Stomach (tissue), 8 donors: ENCODE measurements at regions not wholly inside any gene's neighbourhood (a gene's known extent, or its start where the extent isn't known, plus 50 kb on each side); places are given as distances from the start of the nearest gene placed in this dataset.
A peak's percentile ranks its signal among the peaks of the same experiment; 100 is the strongest.

Source experiments
- DNase-seq, 2 donors: peaks; one replicate each; pipeline versions ENCODE4 v3.0.0 to v3.0.0-alpha.2; 2013 to 2019
- H3K27ac ChIP-seq, 5 donors: fragments of 200-600 bp in 4 of 5; sonication (generic) in 4 of 5; one replicate each; pipeline ENCODE4 v1.5.1; 2013 to 2019; ENCODE audit warnings: mild to moderate bottlenecking in 1 of 5, moderate library complexity in 1 of 5
- H3K27me3 ChIP-seq, 3 donors: fragments of 200-600 bp; sonication (generic); one replicate each; pipeline ENCODE4 v1.5.1; 2017 to 2019; ENCODE audit warnings: mixed run types in 1 of 3
- H3K36me3 ChIP-seq, 4 donors: fragments of 200-600 bp; sonication (generic); 1 replicate in 3 of 4; 2 replicates in 1 of 4; pipeline ENCODE4 v1.5.1; 2016 to 2019
- H3K4me1 ChIP-seq, 4 donors: fragments of 200-600 bp; sonication (generic); one replicate each; pipeline ENCODE4 v1.5.1; 2016 to 2019
- H3K4me3 ChIP-seq, 4 donors: fragments of 200-600 bp; sonication (generic) in 3 of 4; one replicate each; pipeline ENCODE4 v1.5.1; 2016 to 2019; ENCODE audit warnings: mild to moderate bottlenecking in 1 of 4
- H3K9me3 ChIP-seq, 4 donors: fragments of 200-600 bp; sonication (generic); one replicate each; pipeline ENCODE4 v1.5.1; 2016 to 2019
- EP300 ChIP-seq: sonication (generic); formaldehyde crosslinking; IDR thresholded peaks from one replicate; pipeline ENCODE4 v1.6.1; 2017; ENCODE audit warnings: antibody characterized with exemption
- POLR2A ChIP-seq, 4 donors: fragments of 450-650 bp; IDR thresholded peaks; one replicate each; pipeline ENCODE4 v1.6.1; 2016; ENCODE audit warnings: antibody characterized with exemption in 4 of 4, control low read depth in 2 of 4, mild to moderate bottlenecking in 1 of 4, moderate library complexity in 1 of 4
- POLR2AphosphoS5 ChIP-seq, 3 donors: sonication (generic); formaldehyde crosslinking; IDR thresholded peaks; one replicate each; pipeline ENCODE4 v1.6.1; 2016; ENCODE audit warnings: antibody characterized with exemption in 3 of 3
- WGBS, 5 donors: extraction: QIAGEN DNeasy Blood & Tissue Kit in 3 of 5; methylation state at CpG; one replicate each; pipeline versions ENCODE4 v1.1.5 to v1.1.7; 2013 to 2018; 5-methylcytosine and 5-hydroxymethylcytosine counted together
- intact Hi-C: fragments of 100-400 bp; cut with DNase I; formaldehyde crosslinking; loops from one replicate; pipeline ENCODE4 v1.15.1; 2023; ENCODE audit warnings: low total_unique reads
- TF ChIP-seq, protein P1 (sequence below), 7 experiments: fragments of 450-650 bp in 4 of 7; fragments of 200-600 bp in 3 of 7; sonication (generic) in 3 of 7; IDR thresholded peaks; one replicate each; pipeline ENCODE4 v1.5.1; 2016 to 2019; ENCODE audit warnings: antibody characterized with exemption in 7 of 7, control low read depth in 2 of 7, mild to moderate bottlenecking in 1 of 7
- donor health status: healthy with polysubstance abuse.
- donor health status: Bipolar disorder and iron deficiency.
- donor health status: healthy.

DNA sequence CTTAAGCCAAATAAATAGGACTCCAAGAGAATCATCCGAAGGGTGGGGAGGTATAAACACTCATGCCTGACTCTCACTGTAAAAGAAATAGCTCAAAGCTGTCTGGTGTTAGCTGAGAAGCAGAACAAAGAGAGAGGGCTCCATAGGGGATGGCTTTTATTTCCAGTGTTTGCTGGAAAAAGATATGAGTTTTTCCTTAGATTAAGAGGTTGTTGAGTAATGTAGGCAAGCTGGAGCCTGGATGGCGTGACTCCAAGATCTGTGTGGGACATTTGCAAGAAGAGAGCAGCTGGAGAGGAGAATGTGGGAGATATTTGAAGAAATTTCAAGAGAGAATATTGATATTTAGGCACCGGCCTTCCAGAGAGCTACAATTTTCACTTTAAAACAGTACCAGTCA lies 793.7 kb upstream of the RGMB start:
- no peaks in the 10 kb centered on the region for H3K9me3 ChIP-seq
- DNase-seq, result peak in 1 of 2 donors; percentile 57
- TF ChIP-seq POLR2A (IDR thresholded peaks at IDR 0.05), result no peak
- no peak for TF ChIP-seq EP300
- TF ChIP-seq, protein P1, sequence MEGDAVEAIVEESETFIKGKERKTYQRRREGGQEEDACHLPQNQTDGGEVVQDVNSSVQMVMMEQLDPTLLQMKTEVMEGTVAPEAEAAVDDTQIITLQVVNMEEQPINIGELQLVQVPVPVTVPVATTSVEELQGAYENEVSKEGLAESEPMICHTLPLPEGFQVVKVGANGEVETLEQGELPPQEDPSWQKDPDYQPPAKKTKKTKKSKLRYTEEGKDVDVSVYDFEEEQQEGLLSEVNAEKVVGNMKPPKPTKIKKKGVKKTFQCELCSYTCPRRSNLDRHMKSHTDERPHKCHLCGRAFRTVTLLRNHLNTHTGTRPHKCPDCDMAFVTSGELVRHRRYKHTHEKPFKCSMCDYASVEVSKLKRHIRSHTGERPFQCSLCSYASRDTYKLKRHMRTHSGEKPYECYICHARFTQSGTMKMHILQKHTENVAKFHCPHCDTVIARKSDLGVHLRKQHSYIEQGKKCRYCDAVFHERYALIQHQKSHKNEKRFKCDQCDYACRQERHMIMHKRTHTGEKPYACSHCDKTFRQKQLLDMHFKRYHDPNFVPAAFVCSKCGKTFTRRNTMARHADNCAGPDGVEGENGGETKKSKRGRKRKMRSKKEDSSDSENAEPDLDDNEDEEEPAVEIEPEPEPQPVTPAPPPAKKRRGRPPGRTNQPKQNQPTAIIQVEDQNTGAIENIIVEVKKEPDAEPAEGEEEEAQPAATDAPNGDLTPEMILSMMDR (IDR thresholded peaks at IDR 0.05), result no peak
- no peak for TF ChIP-seq POLR2AphosphoS5 (IDR thresholded peaks at IDR 0.05)
- H3K36me3 ChIP-seq, result no peaks in the 10 kb centered on the region
- intact Hi-C loops, result no loop called here
- WGBS, 5 donors, result 25 to 52% (median 51%) methylated on average over 3 of the region's 3 CpGs
- H3K4me3 ChIP-seq, result no peak overlapping the region
- H3K27ac ChIP-seq, result no peak overlapping the region
- no peaks in the 10 kb centered on the region for H3K27me3 ChIP-seq
- no peaks in the 10 kb centered on the region for H3K4me1 ChIP-seq

DNA sequence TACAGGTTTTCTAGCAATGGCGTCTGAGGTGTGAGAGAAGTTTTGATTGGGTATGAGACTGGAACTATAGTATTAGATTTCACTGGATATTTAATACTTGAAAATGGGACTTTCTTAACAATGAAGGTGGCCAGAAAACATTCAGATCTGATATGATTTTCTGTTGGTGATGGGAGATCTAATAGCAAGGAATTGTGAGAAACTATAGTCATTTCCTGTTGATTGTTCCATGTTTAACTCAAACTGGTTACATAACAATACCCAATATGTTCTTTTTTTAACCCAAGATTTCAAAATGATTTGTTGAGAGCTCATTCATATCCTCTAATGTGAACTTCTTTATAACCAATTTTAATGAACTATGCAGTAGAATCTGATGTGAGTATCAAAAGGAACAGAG lies 793.2 kb upstream of the RGMB start:
- Histone ChIP-seq H3K4me1 (no peaks in the 10 kb centered on the region), H3K9me3 (no peaks in the 10 kb centered on the region), H3K36me3 (no peaks in the 10 kb centered on the region), H3K27me3 (no peaks in the 10 kb centered on the region), H3K27ac (no peak overlapping the region), H3K4me3 (no peak overlapping the region)
- WGBS, 5 donors, result 83 to 95% (median 92%) methylated on average over 1 of the region's 1 CpG
- intact Hi-C loops, result no loop called here
- TF ChIP-seq EP300 (no peak), POLR2AphosphoS5 (IDR thresholded peaks at IDR 0.05) (no peak), POLR2A (IDR thresholded peaks at IDR 0.05) (no peak)
- TF ChIP-seq, protein P1 (IDR thresholded peaks at IDR 0.05), result no peak
- DNase-seq, result no peak

DNA sequence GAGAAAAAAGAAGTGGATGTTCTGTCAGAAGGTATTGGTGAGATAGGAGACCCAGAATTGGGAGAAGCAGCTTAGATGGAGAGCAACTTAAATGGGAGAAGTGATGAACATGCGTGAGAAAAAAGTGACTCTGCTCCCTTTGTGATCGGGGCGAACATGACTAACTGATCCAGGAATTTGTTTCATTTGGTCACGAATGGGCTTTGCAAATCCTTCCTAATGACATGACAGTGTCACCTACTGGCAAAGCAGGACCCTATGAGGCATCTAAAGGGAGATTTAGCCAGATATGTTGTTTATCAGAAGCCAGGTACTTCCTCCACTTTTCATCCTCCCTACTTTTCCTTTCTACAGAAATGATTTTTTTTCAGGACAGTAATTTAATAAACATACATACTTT lies 787.4 kb upstream of the RGMB start:
- Histone ChIP-seq H3K9me3 (no peaks in the 10 kb centered on the region), H3K27ac (no peak overlapping the region), H3K4me3 (no peak overlapping the region), H3K4me1 (no peaks in the 10 kb centered on the region), H3K36me3 (no peaks in the 10 kb centered on the region), H3K27me3 (no peaks in the 10 kb centered on the region)
- intact Hi-C loops, result no loop called here
- TF ChIP-seq EP300 (no peak), POLR2AphosphoS5 (IDR thresholded peaks at IDR 0.05) (no peak), POLR2A (IDR thresholded peaks at IDR 0.05) (no peak)
- TF ChIP-seq, protein P1 (IDR thresholded peaks at IDR 0.05), result no peak
- no peak for DNase-seq
- 74 to 79% (median 78%) methylated on average over 4 of the region's 4 CpGs for WGBS, 5 donors

DNA sequence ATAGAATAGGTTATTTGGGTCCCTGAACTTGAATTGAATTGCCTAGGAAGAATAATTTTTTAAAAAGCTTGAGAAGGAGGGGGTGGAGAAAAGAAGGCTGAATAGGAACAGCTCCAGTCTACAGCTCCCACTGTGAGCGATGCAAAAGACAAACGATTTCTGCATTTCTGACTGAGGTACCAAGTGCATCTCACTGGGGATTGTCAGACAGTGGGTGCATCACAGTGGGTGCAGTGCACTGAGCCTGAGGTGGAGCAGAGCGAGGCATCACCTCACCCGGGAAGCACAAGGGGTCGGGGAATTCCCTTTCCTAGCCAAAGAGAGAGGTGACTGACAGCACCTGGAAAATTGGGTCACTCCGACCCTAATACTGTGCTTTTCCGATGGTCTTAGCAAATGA lies 782.2 kb upstream of the RGMB start:
- Histone ChIP-seq H3K9me3 (peaks cover 0 to 11% (median 0%) of the 10 kb centered on the region in 4 donors), H3K27ac (no peak overlapping the region), H3K4me1 (no peaks in the 10 kb centered on the region), H3K4me3 (no peak overlapping the region), H3K36me3 (no peaks in the 10 kb centered on the region), H3K27me3 (no peaks in the 10 kb centered on the region)
- WGBS, 5 donors, result 91 to 97% (median 96%) methylated on average over 7 of the region's 7 CpGs
- DNase-seq, result no peak
- intact Hi-C loops, result no loop called here
- TF ChIP-seq, protein P1 (IDR thresholded peaks at IDR 0.05), result no peak
- TF ChIP-seq POLR2A (IDR thresholded peaks at IDR 0.05), result no peak
- TF ChIP-seq POLR2AphosphoS5 (IDR thresholded peaks at IDR 0.05), result no peak
- no peak for TF ChIP-seq EP300
